NK-92 (cell line): ENCODE measurements at regions not wholly inside any gene's neighbourhood (a gene's known extent, or its start where the extent isn't known, plus 50 kb on each side); places are given as distances from the start of the nearest gene placed in this dataset.

Experiments used
- DNase-seq: peaks from one replicate; lab custom pipeline; 2025; ENCODE audit not compliant: unreplicated experiment; lab: John Stamatoyannopoulos, UW

DNA sequence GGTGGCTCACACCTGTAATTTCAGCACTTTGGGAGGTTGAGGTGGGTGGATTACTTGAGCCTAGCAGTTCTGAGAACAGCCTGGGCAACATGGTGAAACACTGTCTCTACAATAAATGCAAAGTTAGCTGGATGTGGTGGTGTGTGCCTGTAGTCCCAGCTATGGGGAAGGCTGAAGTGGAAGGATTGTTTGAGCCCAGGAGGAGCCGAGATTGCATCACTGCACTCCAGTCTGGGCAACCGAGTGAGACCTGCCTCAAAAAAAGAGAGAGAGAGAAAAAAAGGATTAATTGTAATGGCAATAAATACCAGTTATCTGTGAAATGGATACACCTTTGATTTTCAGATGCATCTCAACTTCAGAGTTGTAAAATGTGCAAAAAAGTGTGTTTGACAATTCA is 58.8 kb downstream of the SPRY1 start:
- DNase-seq = no peak

DNA sequence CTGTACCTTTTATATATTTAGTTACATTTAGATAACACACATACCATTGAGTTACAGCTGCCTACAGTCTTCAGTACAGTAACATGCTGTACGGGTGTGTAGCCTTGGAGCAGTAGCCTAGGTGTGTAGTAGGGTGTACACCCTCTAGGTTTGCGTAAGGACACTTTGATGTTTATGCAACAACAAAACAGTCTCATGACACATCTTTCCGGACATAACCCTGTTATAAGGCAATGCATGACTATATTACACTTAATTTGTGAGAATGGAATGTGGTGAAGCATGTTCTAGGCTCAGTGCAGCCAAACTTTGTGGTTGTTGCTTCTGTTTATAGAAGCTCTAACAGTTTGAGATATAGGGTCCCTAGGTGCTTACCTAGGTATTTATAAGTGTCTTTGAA is 65.4 kb downstream of the SPRY1 start:
- DNase-seq = no peak

DNA sequence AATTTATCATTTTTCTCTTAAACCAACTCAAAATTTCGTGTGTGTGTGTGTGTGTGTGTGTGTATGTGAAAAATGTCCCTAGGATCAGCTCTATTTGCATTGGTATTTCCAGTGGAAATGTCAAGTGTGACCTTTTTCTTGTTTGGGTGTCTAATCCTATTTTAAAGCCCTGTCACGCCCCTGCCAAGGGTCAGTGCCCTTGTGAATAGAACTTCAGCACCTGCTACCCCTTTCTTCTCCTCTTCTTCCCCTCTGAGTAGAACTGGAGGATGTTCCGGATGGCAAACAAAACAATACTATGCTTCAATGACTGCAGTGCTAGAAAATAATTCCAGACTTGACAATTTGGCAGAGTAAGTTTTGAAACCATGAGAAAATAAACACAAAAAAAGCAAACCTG is 67.3 kb downstream of the SPRY1 start:
- no peak for DNase-seq

DNA sequence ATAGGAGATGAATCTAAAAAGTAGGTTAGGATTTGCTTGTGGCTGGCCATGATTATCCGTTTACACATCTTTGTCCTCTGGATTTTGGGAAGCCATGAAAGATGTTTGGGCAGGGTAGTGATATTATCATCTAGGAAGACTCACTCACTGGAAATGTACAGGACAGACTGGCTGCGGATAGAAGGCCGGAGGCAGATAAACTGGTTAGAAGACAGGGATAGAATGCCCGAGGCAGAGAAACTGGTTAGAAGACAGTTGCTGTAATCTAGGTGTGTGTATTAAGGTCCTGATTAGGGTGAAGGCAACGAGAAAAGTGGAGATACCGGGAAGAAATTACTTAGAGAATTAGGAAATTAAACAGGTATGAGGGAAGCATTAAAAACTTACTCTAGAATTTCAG is 68.8 kb downstream of the SPRY1 start:
- no peak for DNase-seq

GRCh38 chr4:123466080-123466785 is 69.6 kb downstream of the SPRY1 start:
- no peak for DNase-seq

DNA sequence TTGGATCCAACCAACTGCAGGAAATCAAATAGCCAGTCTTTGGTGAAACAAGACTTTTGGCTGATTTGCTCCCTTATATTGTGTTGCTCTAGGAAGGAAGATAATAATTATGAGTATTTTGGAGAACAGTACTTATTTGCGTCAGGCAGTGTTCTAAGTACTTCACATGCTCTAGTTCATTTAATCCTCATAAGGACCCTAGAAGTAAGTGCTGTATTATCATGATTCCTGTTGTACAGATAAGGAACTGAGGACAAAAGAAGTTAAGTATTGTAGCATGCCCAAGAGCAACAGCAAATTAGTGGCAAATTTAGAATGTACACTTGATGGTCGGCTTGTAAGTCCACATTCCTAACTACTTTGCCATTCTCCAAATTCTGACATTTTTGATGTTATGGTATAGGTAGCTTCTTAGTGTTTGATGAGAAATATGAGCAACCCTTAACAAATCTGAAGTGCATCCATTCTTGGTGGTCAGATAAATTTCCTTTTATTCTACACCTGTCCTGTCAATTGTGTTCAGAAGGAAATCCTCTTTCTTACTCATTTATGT is 72.0 kb downstream of the SPRY1 start:
- DNase-seq = no peak

GRCh38 chr4:123469245-123469644 is 72.7 kb downstream of the SPRY1 start:
- DNase-seq = no peak

- DNase-seq = no peak
Measured at GRCh38 chr4:123469696-123470095, 73.1 kb downstream of the SPRY1 start.

DNA sequence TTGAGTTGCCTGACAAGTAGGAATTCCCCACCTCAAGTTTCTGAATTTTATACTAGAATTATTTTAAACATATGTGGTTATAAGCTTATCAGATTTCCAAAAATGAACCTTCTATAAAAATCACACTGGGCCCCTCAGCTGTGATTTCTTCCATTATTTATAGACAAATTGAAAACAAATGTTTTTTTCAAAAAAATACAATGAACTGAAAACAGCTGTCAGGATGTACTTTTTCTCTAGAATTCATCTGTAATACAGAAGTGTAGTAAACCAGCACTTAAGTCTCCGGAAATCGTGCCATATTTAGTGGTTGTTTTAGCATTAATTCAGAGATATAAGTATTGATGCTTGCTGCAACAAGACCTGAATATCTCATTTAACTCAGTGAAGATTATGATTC is 74.0 kb downstream of the SPRY1 start:
- DNase-seq = no peak

DNA sequence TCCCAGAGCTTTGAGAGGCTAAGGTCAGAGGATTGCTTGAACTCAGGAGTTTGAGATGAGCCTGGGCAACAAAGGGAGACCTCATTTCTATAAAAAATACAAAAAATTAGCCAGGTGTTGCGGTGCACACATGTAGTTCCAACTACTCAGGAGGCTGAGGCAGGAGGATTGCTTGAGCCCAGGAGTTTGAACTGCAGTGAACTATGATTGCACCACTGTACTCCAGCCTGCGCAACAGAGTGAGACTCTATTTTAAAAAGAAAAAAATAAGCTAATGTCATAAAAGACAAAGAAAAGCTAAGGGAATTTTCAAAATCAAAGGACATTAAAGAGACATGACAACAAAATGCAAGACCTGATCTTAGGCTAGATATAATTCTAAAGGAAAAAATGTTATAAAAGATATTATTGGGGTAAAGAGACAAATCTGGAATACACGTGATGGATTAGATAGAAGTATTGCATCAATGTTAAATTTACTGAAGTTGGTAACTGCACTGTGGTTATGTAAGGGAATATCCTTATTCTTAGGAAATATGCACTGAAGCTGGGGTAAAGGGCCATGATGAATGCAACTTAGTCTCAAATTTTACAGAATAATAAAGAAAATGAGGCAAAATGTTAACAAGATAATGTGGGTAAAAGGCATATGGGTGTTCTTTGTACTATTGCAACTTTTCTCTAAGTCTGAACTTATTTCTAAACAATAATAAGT is 75.2 kb downstream of the SPRY1 start:
- no peak for DNase-seq

DNA sequence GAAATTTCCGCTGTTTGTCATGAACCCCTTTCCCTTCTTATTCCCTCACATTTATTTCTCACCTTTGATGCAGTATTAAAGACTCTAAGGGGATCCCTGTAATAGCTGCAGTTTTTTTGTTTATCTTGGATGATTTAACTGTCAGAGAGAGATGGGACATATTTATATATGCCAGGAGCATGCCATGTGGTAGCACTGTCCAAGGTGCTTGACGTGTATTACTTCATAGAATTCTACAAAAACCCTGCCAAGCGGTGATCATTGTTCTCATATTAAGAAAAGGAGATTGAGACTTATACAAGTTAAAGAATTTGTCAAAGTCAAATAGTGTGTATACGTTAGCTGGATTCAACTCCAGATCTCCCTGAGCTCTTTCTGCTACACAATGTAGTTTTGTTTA is 78.2 kb downstream of the SPRY1 start:
- DNase-seq = no peak

GRCh38 chr4:123476089-123476488 is 79.5 kb downstream of the SPRY1 start:
- no peak for DNase-seq

- no peak for DNase-seq
Measured at GRCh38 chr4:123477711-123478209, 81.2 kb downstream of the SPRY1 start.

DNA sequence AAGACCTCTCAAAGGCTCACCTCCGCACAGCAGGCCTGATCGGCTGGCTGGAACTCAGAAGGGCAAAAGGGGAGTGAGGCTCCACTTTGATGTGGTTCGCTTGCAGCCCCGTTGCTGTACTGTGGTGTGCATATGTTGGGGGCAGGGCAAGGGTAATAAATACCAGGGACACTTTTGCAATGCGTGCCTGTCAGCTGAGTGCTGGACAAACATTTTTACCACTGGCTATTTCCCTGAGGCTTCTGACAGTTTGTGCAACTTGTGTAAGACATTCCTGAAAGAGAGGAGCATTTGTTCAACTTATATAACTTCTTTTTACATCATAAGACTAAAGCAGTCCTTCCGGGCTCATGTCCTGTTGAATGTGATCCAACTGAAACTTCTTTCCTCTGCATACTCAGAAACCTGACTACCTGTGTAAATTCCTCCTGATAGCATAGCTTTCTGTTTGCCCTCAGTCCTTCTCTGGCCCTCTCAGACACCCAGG is 82.3 kb downstream of the SPRY1 start:
- no peak for DNase-seq

DNA sequence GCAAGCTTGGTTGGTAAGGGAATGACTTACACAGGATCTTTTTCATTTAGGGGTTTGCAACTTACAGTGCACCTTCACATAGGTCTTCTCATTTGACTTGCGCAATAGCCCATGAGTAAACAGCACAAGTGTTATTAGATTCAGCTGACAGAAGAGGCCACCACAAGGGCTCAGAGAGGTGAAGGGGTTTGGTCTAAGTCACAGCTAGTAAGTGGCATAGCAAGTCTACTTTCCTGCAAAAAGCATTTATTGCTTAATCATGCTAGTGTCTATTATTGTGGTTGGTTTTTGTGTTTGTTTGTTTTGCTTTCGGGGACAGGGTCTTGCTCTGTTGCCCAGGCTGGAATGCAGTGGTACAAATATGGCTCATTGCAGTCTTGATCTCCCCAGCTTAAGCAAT is 83.3 kb downstream of the SPRY1 start:
- no peak for DNase-seq

- DNase-seq = no peak
Measured at GRCh38 chr4:123480706-123481418, 84.3 kb downstream of the SPRY1 start.

- DNase-seq = no peak
Measured at GRCh38 chr4:123481717-123482116, 85.1 kb downstream of the SPRY1 start.

GRCh38 chr4:123484291-123484926 is 87.8 kb downstream of the SPRY1 start:
- no peak for DNase-seq

DNA sequence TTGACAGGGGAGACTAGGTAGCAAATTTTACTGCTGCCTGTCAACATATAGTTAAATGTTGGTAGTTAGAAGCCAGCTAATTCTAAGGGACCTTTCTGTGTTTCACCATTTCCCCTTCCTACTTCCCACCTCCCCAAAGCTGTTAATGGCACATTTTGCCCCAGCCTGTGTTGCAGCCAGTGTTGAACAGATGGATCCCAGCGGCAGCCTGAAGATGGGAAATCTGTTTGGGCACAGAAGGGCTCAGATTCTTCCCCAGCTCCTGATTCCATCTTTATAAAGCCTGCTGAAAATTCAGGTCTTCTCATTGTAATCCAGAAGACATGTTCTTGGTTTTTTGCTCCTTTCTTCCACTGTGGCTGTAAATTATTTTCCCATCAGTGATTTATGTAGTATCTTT is 89.0 kb downstream of the SPRY1 start:
- no peak for DNase-seq

DNA sequence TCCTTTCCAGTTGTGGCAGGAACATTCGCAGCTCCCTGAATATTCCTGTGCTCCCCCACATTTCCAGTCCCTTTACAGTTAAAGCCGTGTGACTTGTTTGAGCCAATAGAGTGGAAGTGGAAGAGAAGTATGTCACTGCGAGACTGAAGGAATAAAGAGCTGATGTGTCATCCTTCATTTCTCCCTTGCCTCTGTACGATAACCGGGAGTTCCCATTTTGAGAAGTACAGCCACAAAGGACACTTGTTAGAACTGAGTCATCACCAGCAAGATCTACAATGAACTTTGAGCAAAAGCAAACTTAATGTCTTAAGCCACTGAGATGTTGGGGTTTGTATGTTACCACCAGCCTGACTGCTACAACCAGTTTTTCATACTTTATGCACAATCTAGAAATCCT is 92.3 kb downstream of the SPRY1 start:
- no peak for DNase-seq

- no peak for DNase-seq
Measured at GRCh38 chr4:123495530-123495929, 98.9 kb downstream of the SPRY1 start.
